SK-N-SH treated with all-trans-retinoic acid at 6 μM for 48 hours (cell line): ENCODE measurements at regions not wholly inside any gene's neighbourhood (a gene's known extent, or its start where the extent isn't known, plus 50 kb on each side); places are given as distances from the start of the nearest gene placed in this dataset.

Source experiments
- ATAC-seq: fragments of 200-7000 bp; cut with Tn5 transposase; 3 replicates; pipeline ENCODE4 v1.9.1; 2020; ENCODE audit warnings: mild to moderate bottlenecking, moderate library complexity
- ARNTL ChIP-seq: fragments of 450-650 bp; formaldehyde crosslinking; IDR thresholded peaks from 2 replicates; pipeline ENCODE4 v1.5.0; 2020; ENCODE audit warnings: low read depth, mild to moderate bottlenecking, moderate library complexity, borderline replicate concordance
- BACH2 ChIP-seq: fragments of 250-450 bp; sonication (Bioruptor Pico); IDR thresholded peaks from 2 replicates; pipeline ENCODE4 v1.9.0; 2021; ENCODE audit warnings: mild to moderate bottlenecking, borderline replicate concordance
- CSDC2 ChIP-seq: fragments of 250-450 bp; sonication (Bioruptor Pico); IDR thresholded peaks from 2 replicates; pipeline ENCODE4 v1.5.0; 2020; ENCODE audit warnings: mild to moderate bottlenecking, moderate library complexity
- ESRRG ChIP-seq: fragments of 250-450 bp; sonication (Bioruptor Pico); IDR thresholded peaks from 2 replicates; pipeline ENCODE4 v1.6.1; 2021; ENCODE audit warnings: mild to moderate bottlenecking
- GLIS3 ChIP-seq: fragments of 250-450 bp; sonication (Bioruptor Pico); IDR thresholded peaks from 2 replicates; pipeline ENCODE4 v1.5.0; 2020; ENCODE audit warnings: mild to moderate bottlenecking, moderate library complexity
- ISL1 ChIP-seq: fragments of 250-450 bp; sonication (Bioruptor Pico); IDR thresholded peaks from 2 replicates; pipeline ENCODE4 v2.1.2; 2022; ENCODE audit warnings: mild to moderate bottlenecking, moderate library complexity
- OSR1 ChIP-seq: fragments of 250-450 bp; sonication (Bioruptor Pico); IDR thresholded peaks from 2 replicates; pipeline ENCODE4 v1.8.0; 2022; ENCODE audit warnings: moderate library complexity, mild to moderate bottlenecking, inconsistent platforms
- PPARA ChIP-seq: fragments of 250-450 bp; sonication (Bioruptor Pico); IDR thresholded peaks from 2 replicates; pipeline ENCODE4 v1.5.0; 2020; ENCODE audit warnings: mild to moderate bottlenecking, borderline replicate concordance
- SNAI2 ChIP-seq: fragments of 250-450 bp; sonication (Bioruptor Pico); IDR thresholded peaks from 2 replicates; pipeline ENCODE4 v1.5.0; 2020; ENCODE audit warnings: mild to moderate bottlenecking, moderate library complexity
- TCF4 ChIP-seq: fragments of 250-450 bp; sonication (Bioruptor Pico); IDR thresholded peaks from 2 replicates; pipeline ENCODE4 v1.8.0; 2021; ENCODE audit warnings: mild to moderate bottlenecking, moderate library complexity, borderline replicate concordance
- ZFP3 ChIP-seq: fragments of 250-450 bp; sonication (Bioruptor Pico); IDR thresholded peaks from 2 replicates; pipeline ENCODE4 v1.5.0; 2020; ENCODE audit warnings: mild to moderate bottlenecking, moderate library complexity
- ZFP30 ChIP-seq: fragments of 450-650 bp; formaldehyde crosslinking; IDR thresholded peaks from 2 replicates; pipeline ENCODE4 v1.5.0; 2022; ENCODE audit warnings: mild to moderate bottlenecking, moderate library complexity
- ZNF565 ChIP-seq: fragments of 450-650 bp; formaldehyde crosslinking; conservative IDR thresholded peaks from 2 replicates; pipeline ENCODE4 v1.5.0; 2020; ENCODE audit warnings: low read depth, mild to moderate bottlenecking, moderate library complexity
- ZNF70 ChIP-seq: fragments of 450-650 bp; formaldehyde crosslinking; IDR thresholded peaks from 2 replicates; pipeline ENCODE4 v1.5.0; 2020; ENCODE audit warnings: mild to moderate bottlenecking, moderate library complexity
- TF ChIP-seq, protein P1 (sequence below): fragments of 250-450 bp; sonication (Bioruptor Pico); IDR thresholded peaks from 2 replicates; pipeline ENCODE4 v1.8.0; 2021; ENCODE audit warnings: low read depth, mild to moderate bottlenecking, moderate library complexity, borderline replicate concordance
- TF ChIP-seq, protein P2 (sequence below): fragments of 250-450 bp; sonication (Bioruptor Pico); IDR thresholded peaks from 2 replicates; pipeline ENCODE4 v1.8.0; 2020; ENCODE audit warnings: mild to moderate bottlenecking, moderate library complexity, borderline replicate concordance
- TF ChIP-seq, protein P3 (sequence below): fragments of 250-450 bp; sonication (Bioruptor Pico); IDR thresholded peaks from 2 replicates; pipeline ENCODE4 v1.5.0; 2020; ENCODE audit warnings: mild to moderate bottlenecking, moderate library complexity
- TF ChIP-seq, protein P4 (sequence below): fragments of 250-450 bp; sonication (Bioruptor Pico); IDR thresholded peaks from 2 replicates; pipeline ENCODE4 v1.5.1; 2021; ENCODE audit warnings: mild to moderate bottlenecking, moderate library complexity
- TF ChIP-seq, protein P5 (sequence below): fragments of 250-450 bp; sonication (Bioruptor Pico); IDR thresholded peaks from 2 replicates; pipeline ENCODE4 v1.5.1; 2020; ENCODE audit warnings: low read depth, mild to moderate bottlenecking, moderate library complexity

DNA sequence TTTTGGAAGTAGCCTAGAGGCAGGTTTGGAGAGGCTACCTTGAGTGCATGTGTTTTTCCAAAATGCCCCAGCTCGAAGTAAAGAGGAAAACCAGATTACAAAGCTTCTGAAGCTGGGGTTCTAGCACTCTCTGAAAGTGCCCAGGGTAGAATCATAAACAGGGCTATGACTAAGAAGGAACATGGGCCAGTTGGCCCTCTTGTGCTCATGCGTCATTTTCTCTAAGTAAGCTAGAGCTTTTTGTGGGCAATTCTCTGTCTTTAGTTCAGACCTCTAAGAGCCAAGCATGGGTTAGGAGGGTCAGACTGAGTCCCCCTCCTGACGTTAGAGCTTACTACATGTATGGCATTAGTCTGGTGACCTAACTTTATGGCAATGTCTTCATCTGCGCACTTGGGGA lies 129.5 kb upstream of the UMPS start:
- TF ChIP-seq, protein P1, sequence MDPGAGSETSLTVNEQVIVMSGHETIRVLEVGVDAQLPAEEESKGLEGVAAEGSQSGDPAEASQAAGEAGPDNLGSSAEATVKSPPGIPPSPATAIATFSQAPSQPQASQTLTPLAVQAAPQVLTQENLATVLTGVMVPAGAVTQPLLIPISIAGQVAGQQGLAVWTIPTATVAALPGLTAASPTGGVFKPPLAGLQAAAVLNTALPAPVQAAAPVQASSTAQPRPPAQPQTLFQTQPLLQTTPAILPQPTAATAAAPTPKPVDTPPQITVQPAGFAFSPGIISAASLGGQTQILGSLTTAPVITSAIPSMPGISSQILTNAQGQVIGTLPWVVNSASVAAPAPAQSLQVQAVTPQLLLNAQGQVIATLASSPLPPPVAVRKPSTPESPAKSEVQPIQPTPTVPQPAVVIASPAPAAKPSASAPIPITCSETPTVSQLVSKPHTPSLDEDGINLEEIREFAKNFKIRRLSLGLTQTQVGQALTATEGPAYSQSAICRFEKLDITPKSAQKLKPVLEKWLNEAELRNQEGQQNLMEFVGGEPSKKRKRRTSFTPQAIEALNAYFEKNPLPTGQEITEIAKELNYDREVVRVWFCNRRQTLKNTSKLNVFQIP, result no peak
- TF ChIP-seq TCF4, result no peak
- TF ChIP-seq SNAI2, result no peak
- no peak for TF ChIP-seq PPARA (CRISPR knock-in tag)
- no peak for TF ChIP-seq GLIS3 (CRISPR knock-in tag)
- TF ChIP-seq ZNF565 (CRISPR knock-in tag), result no peak
- no peak for TF ChIP-seq ZNF70 (CRISPR knock-in tag)
- no peak for TF ChIP-seq ISL1 (CRISPR knock-in tag)
- no peak for TF ChIP-seq ESRRG
- no peak for TF ChIP-seq ZFP3
- TF ChIP-seq ZFP30 (CRISPR knock-in tag), result no peak
- TF ChIP-seq, protein P2, sequence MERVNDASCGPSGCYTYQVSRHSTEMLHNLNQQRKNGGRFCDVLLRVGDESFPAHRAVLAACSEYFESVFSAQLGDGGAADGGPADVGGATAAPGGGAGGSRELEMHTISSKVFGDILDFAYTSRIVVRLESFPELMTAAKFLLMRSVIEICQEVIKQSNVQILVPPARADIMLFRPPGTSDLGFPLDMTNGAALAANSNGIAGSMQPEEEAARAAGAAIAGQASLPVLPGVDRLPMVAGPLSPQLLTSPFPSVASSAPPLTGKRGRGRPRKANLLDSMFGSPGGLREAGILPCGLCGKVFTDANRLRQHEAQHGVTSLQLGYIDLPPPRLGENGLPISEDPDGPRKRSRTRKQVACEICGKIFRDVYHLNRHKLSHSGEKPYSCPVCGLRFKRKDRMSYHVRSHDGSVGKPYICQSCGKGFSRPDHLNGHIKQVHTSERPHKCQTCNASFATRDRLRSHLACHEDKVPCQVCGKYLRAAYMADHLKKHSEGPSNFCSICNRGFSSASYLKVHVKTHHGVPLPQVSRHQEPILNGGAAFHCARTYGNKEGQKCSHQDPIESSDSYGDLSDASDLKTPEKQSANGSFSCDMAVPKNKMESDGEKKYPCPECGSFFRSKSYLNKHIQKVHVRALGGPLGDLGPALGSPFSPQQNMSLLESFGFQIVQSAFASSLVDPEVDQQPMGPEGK (CRISPR knock-in tag), result no peak
- no peak; the same call in 2 of the 3 replicates for ATAC-seq

DNA sequence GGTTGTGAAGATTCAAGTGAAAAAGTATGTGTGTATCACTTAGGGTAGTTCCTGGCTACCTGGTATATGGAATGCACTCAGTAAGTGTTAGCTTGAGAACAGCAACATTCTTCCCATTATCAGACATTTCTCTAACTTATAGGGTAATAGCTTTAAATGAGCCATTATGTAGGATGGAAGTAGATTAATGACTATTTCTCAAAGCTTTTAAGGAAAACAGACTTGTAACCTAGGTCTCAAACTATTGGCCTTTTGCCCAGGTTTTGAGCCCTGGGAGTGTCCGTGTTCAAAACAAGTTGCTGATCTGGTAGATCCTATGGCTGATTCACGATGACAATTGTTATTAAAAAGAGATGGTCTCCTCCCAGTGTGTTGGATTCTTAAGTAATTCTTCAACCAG lies 129.1 kb upstream of the UMPS start:
- no peak for TF ChIP-seq ZNF70 (CRISPR knock-in tag)
- TF ChIP-seq ISL1 (CRISPR knock-in tag), result peak; percentile 82
- ATAC-seq, result peak; percentile 64

DNA sequence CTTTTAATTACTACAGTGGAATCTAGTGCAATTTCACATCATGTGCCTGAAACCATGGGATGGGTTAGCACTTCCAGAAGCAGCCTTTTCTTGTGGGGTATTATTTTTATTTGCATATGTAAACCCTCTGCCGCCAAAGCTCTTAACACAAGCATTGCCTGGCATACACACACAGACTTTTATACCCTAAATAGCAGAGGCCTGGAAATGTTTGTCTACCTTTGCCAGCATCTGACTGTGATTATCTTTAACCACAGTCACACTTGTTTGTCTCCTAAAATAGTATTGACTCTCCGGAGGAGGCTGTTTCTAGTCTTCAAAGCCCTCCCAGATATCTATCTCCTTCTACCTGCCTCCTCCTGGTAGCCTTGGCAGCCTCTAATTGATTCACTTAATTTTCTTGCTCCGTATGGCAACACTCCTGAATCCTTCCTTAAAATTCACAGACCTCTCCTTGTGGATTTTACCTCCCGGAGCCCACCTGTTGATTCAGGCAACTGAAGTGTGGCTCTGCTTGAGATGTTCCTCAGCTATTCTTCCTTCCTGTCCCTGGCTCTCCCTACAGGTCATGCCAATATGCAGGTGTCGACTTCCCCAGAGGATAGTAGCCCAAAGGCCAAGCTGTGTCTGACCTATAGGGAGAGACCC lies 127.1 kb upstream of the UMPS start:
- no peak for ATAC-seq
- TF ChIP-seq PPARA (CRISPR knock-in tag) (no peak), GLIS3 (CRISPR knock-in tag) (no peak), ZFP3 (no peak), SNAI2 (no peak), OSR1 (no peak), BACH2 (CRISPR knock-in tag) (no peak), ARNTL (CRISPR knock-in tag) (no peak), ESRRG (no peak), ZFP30 (CRISPR knock-in tag) (no peak), ZNF565 (CRISPR knock-in tag) (no peak), CSDC2 (no peak)
- TF ChIP-seq, protein P2 (CRISPR knock-in tag), result no peak
- TF ChIP-seq, protein P1, result no peak
- TF ChIP-seq, protein P3, sequence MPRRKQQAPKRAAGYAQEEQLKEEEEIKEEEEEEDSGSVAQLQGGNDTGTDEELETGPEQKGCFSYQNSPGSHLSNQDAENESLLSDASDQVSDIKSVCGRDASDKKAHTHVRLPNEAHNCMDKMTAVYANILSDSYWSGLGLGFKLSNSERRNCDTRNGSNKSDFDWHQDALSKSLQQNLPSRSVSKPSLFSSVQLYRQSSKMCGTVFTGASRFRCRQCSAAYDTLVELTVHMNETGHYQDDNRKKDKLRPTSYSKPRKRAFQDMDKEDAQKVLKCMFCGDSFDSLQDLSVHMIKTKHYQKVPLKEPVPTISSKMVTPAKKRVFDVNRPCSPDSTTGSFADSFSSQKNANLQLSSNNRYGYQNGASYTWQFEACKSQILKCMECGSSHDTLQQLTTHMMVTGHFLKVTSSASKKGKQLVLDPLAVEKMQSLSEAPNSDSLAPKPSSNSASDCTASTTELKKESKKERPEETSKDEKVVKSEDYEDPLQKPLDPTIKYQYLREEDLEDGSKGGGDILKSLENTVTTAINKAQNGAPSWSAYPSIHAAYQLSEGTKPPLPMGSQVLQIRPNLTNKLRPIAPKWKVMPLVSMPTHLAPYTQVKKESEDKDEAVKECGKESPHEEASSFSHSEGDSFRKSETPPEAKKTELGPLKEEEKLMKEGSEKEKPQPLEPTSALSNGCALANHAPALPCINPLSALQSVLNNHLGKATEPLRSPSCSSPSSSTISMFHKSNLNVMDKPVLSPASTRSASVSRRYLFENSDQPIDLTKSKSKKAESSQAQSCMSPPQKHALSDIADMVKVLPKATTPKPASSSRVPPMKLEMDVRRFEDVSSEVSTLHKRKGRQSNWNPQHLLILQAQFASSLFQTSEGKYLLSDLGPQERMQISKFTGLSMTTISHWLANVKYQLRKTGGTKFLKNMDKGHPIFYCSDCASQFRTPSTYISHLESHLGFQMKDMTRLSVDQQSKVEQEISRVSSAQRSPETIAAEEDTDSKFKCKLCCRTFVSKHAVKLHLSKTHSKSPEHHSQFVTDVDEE (CRISPR knock-in tag), result no peak
- TF ChIP-seq, protein P4, sequence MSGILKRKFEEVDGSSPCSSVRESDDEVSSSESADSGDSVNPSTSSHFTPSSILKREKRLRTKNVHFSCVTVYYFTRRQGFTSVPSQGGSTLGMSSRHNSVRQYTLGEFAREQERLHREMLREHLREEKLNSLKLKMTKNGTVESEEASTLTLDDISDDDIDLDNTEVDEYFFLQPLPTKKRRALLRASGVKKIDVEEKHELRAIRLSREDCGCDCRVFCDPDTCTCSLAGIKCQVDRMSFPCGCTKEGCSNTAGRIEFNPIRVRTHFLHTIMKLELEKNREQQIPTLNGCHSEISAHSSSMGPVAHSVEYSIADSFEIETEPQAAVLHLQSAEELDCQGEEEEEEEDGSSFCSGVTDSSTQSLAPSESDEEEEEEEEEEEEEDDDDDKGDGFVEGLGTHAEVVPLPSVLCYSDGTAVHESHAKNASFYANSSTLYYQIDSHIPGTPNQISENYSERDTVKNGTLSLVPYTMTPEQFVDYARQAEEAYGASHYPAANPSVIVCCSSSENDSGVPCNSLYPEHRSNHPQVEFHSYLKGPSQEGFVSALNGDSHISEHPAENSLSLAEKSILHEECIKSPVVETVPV (CRISPR knock-in tag), result no peak
- TF ChIP-seq, protein P5, sequence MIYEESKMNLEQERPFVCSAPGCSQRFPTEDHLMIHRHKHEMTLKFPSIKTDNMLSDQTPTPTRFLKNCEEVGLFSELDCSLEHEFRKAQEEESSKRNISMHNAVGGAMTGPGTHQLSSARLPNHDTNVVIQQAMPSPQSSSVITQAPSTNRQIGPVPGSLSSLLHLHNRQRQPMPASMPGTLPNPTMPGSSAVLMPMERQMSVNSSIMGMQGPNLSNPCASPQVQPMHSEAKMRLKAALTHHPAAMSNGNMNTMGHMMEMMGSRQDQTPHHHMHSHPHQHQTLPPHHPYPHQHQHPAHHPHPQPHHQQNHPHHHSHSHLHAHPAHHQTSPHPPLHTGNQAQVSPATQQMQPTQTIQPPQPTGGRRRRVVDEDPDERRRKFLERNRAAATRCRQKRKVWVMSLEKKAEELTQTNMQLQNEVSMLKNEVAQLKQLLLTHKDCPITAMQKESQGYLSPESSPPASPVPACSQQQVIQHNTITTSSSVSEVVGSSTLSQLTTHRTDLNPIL (CRISPR knock-in tag), result no peak
